ENCODE measurements at regions not wholly inside any gene's neighbourhood (a gene's known extent, or its start where the extent isn't known, plus 50 kb on each side); places are given as distances from the start of the nearest gene placed in this dataset.

GRCh38 chr3:189464799-189465198 lies 166.4 kb upstream of the TP63 start:
- peaks cover 0 to 4% (median 2%) of the 10 kb centered on the region in 4 donors for H3K9me3 ChIP-seq
- intact Hi-C loops (cut with DNase I; ENCODE audit: low total_unique reads), result no loop called here
- H3K4me3 ChIP-seq, result no peak overlapping the region
- H3K27me3 ChIP-seq, result no peaks in the 10 kb centered on the region
- no peaks in the 10 kb centered on the region for H3K4me1 ChIP-seq
- 93 to 99% (median 97%) methylated on average over 2 of the region's 2 CpGs for WGBS, 5 donors
- DNase-seq, result no peak
- TF ChIP-seq POLR2A (IDR thresholded peaks at IDR 0.05) (no peak), EP300 (IDR thresholded peaks at IDR 0.05) (no peak), POLR2AphosphoS5 (IDR thresholded peaks at IDR 0.05) (no peak)
- TF ChIP-seq, protein P1, sequence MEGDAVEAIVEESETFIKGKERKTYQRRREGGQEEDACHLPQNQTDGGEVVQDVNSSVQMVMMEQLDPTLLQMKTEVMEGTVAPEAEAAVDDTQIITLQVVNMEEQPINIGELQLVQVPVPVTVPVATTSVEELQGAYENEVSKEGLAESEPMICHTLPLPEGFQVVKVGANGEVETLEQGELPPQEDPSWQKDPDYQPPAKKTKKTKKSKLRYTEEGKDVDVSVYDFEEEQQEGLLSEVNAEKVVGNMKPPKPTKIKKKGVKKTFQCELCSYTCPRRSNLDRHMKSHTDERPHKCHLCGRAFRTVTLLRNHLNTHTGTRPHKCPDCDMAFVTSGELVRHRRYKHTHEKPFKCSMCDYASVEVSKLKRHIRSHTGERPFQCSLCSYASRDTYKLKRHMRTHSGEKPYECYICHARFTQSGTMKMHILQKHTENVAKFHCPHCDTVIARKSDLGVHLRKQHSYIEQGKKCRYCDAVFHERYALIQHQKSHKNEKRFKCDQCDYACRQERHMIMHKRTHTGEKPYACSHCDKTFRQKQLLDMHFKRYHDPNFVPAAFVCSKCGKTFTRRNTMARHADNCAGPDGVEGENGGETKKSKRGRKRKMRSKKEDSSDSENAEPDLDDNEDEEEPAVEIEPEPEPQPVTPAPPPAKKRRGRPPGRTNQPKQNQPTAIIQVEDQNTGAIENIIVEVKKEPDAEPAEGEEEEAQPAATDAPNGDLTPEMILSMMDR (IDR thresholded peaks at IDR 0.05), result no peak
- no peaks in the 10 kb centered on the region for H3K36me3 ChIP-seq
- no peak overlapping the region for H3K27ac ChIP-seq

GRCh38 chr3:189466004-189466403 lies 165.2 kb upstream of the TP63 start:
- H3K9me3 ChIP-seq, result peaks cover 0 to 4% (median 2%) of the 10 kb centered on the region in 4 donors
- DNase-seq, result no peak
- no peaks in the 10 kb centered on the region for H3K36me3 ChIP-seq
- intact Hi-C loops (cut with DNase I; ENCODE audit: low total_unique reads), result no loop called here
- 56 to 75% (median 71%) methylated on average over 2 of the region's 2 CpGs for WGBS, 5 donors
- TF ChIP-seq POLR2AphosphoS5 (IDR thresholded peaks at IDR 0.05) (no peak), POLR2A (IDR thresholded peaks at IDR 0.05) (no peak), EP300 (IDR thresholded peaks at IDR 0.05) (no peak)
- TF ChIP-seq, protein P1 (IDR thresholded peaks at IDR 0.05), result no peak
- no peaks in the 10 kb centered on the region for H3K4me1 ChIP-seq
- no peaks in the 10 kb centered on the region for H3K27me3 ChIP-seq
- no peak overlapping the region for H3K27ac ChIP-seq
- H3K4me3 ChIP-seq, result no peak overlapping the region

GRCh38 chr3:189467451-189467850 lies 163.7 kb upstream of the TP63 start:
- TF ChIP-seq, protein P1 (IDR thresholded peaks at IDR 0.05), result no peak
- TF ChIP-seq POLR2A (IDR thresholded peaks at IDR 0.05) (no peak), EP300 (IDR thresholded peaks at IDR 0.05) (no peak), POLR2AphosphoS5 (IDR thresholded peaks at IDR 0.05) (no peak)
- no peaks in the 10 kb centered on the region for H3K27me3 ChIP-seq
- WGBS, 5 donors, result 44 to 59% (median 48%) methylated on average over 2 of the region's 2 CpGs
- intact Hi-C loops (cut with DNase I; ENCODE audit: low total_unique reads), result no loop called here
- H3K4me3 ChIP-seq, result no peak overlapping the region
- no peak for DNase-seq
- no peak overlapping the region for H3K27ac ChIP-seq
- H3K9me3 ChIP-seq, result no peaks in the 10 kb centered on the region
- H3K4me1 ChIP-seq, result no peaks in the 10 kb centered on the region
- no peaks in the 10 kb centered on the region for H3K36me3 ChIP-seq

GRCh38 chr3:189474944-189475343 lies 156.2 kb upstream of the TP63 start:
- intact Hi-C loops (cut with DNase I; ENCODE audit: low total_unique reads), result no loop called here
- DNase-seq, result no peak
- Histone ChIP-seq H3K36me3 (no peaks in the 10 kb centered on the region), H3K9me3 (no peaks in the 10 kb centered on the region), H3K27ac (no peak overlapping the region), H3K4me1 (no peaks in the 10 kb centered on the region), H3K27me3 (no peaks in the 10 kb centered on the region), H3K4me3 (no peak overlapping the region)
- WGBS, 5 donors, result 75 to 86% (median 85%) methylated on average over 2 of the region's 2 CpGs
- TF ChIP-seq POLR2AphosphoS5 (IDR thresholded peaks at IDR 0.05) (no peak), EP300 (IDR thresholded peaks at IDR 0.05) (no peak), POLR2A (IDR thresholded peaks at IDR 0.05) (no peak)
- TF ChIP-seq, protein P1 (IDR thresholded peaks at IDR 0.05), result no peak
